Spleen (tissue), 7 donors: ENCODE measurements at regions not wholly inside any gene's neighbourhood (a gene's known extent, or its start where the extent isn't known, plus 50 kb on each side); places are given as distances from the start of the nearest gene placed in this dataset.

Experiments used
- POLR2A ChIP-seq, 3 donors: fragments of 450-650 bp; IDR thresholded peaks; one replicate each; pipeline ENCODE4 v1.5.1; 2017; ENCODE audit warnings: antibody characterized with exemption in 3 of 3, mild to moderate bottlenecking in 1 of 3
- TF ChIP-seq, protein P1 (sequence below), 11 experiments: fragments of 200-600 bp in 7 of 11; fragments of 450-650 bp in 4 of 11; sonication (generic) in 4 of 11; IDR thresholded peaks in 8 of 11; conservative IDR thresholded peaks in 3 of 11; 1 replicate in 7 of 11; 2 replicates in 4 of 11; pipeline versions ENCODE4 v1.4.0 to v1.8.0; 2016 to 2021; ENCODE audit warnings: antibody characterized with exemption in 11 of 11, inconsistent platforms in 4 of 11, mild to moderate bottlenecking in 1 of 11
- donor health status: DM: no; HTN: no; CAD: no; lungs with moderate emphysema.
- donor health status: DM: no; HTN: no; CAD: no.
- donor health status: DM: no; HTN: no; CAD: no.

DNA sequence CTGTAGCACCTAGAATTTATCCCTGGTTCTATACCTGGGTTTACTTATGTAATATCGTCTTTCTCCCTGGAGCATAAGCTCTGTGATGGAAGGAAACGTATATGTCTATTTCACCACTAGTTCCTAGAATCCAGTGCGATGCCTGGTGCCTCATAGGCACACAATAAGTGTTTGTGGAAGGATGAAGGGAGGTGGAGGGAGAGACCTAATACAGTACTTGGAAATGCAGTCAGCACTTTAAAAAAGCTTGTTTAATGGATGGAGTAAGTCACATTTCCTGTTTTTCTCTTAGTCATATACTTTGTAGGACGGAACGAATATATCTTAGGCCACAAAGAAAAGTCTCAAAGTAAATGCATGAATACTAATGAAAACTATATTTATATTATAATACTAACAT lies 186.5 kb upstream of the HMGA2 start:
- TF ChIP-seq POLR2A (IDR thresholded peaks at IDR 0.05): no peak
- TF ChIP-seq, protein P1, sequence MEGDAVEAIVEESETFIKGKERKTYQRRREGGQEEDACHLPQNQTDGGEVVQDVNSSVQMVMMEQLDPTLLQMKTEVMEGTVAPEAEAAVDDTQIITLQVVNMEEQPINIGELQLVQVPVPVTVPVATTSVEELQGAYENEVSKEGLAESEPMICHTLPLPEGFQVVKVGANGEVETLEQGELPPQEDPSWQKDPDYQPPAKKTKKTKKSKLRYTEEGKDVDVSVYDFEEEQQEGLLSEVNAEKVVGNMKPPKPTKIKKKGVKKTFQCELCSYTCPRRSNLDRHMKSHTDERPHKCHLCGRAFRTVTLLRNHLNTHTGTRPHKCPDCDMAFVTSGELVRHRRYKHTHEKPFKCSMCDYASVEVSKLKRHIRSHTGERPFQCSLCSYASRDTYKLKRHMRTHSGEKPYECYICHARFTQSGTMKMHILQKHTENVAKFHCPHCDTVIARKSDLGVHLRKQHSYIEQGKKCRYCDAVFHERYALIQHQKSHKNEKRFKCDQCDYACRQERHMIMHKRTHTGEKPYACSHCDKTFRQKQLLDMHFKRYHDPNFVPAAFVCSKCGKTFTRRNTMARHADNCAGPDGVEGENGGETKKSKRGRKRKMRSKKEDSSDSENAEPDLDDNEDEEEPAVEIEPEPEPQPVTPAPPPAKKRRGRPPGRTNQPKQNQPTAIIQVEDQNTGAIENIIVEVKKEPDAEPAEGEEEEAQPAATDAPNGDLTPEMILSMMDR (IDR thresholded peaks at IDR 0.05 in 8 of 11, conservative IDR thresholded peaks at IDR 0.05 in 3 of 11): no peak
